H1 (cell line): ENCODE measurements at regions not wholly inside any gene's neighbourhood (a gene's known extent, or its start where the extent isn't known, plus 50 kb on each side); places are given as distances from the start of the nearest gene placed in this dataset.

Experiments used
- CHD7 ChIP-seq: fragments of 300-600 bp; sonication (generic); IDR thresholded peaks from 2 replicates; pipeline ENCODE4 v1.7.1; 2012; ENCODE audit warnings: low read length, moderate library complexity, mild to moderate bottlenecking, inconsistent platforms; ENCODE audit not compliant: insufficient replicate concordance
- EP300 ChIP-seq, 2 experiments: IDR thresholded peaks; 1 replicate in 1 of 2; 2 replicates in 1 of 2; pipeline ENCODE4 v1.6.1; 2011 to 2012; ENCODE audit warnings: low read depth in 2 of 2, low read length in 2 of 2, mild to moderate bottlenecking in 2 of 2, borderline replicate concordance in 1 of 2, inconsistent platforms in 1 of 2, moderate library complexity in 1 of 2
- PHF8 ChIP-seq: fragments of 200-600 bp; sonication (generic); conservative IDR thresholded peaks from 2 replicates; pipeline ENCODE4 v1.7.1; 2012; ENCODE audit warnings: low read depth, mild to moderate bottlenecking, inconsistent platforms, low read length, moderate library complexity
- RXRA ChIP-seq: IDR thresholded peaks from 2 replicates; pipeline ENCODE4 v1.6.1; 2011; ENCODE audit warnings: low read depth, mild to moderate bottlenecking, low read length, moderate library complexity; ENCODE audit not compliant: insufficient read depth

- no peak for TF ChIP-seq EP300 (IDR thresholded peaks at IDR 0.05; ENCODE audit: borderline replicate concordance in 1 of 2, low read depth in 2 of 2, low read length in 2 of 2)
- TF ChIP-seq PHF8 = no peak
- no peak for TF ChIP-seq RXRA
- TF ChIP-seq CHD7 = no peak
Measured at GRCh38 chr20:51092338-51092737, 69.4 kb upstream of the KCNG1 start (continued).
